Endothelial cell of umbilical vein (primary cell): ENCODE measurements at regions not wholly inside any gene's neighbourhood (a gene's known extent, or its start where the extent isn't known, plus 50 kb on each side); places are given as distances from the start of the nearest gene placed in this dataset.

ENCODE experiments used
- BruUV-seq: library from RNA; stranded (reverse); fragments of 400-500 nt; replicated peaks from 2 replicates; lab custom pipeline; 2021; lab: Mats Ljungman, UMichigan
- CTCF ChIA-PET: fragments of 300-600, 350-600 bp; sonication (Branson Sonifier 250); formaldehyde crosslinking; loops from one replicate; lab custom pipeline; 2021; ENCODE audit warnings: antibody characterized with exemption, inconsistent platforms; lab: Charles Lee
- POLR2A ChIA-PET: fragments of 300-600, 350-600 bp; sonication (Branson Sonifier 250); formaldehyde crosslinking; loops from one replicate; lab custom pipeline; 2021; ENCODE audit warnings: antibody characterized with exemption, inconsistent platforms; lab: Charles Lee
- DNase-seq: peaks from one replicate; pipeline ENCODE4 v3.0.0-alpha.2; 2011; ENCODE audit warnings: low read depth, low spot score
- FAIRE-seq: peaks from 2 replicates; lab custom pipeline; 2011; peaks lifted over from hg19 to GRCh38; lab: Jason Lieb, UNC
- H2AFZ ChIP-seq: 2 replicates; pipeline ENCODE4 v1.6.0; 2012; ENCODE audit warnings: low read depth, low read length, control low read depth, inconsistent platforms
- H3K27ac ChIP-seq: 2 replicates; pipeline ENCODE4 v1.5.1; 2011; ENCODE audit warnings: low read depth, mild to moderate bottlenecking, control low read depth, low read length, moderate library complexity; ENCODE audit not compliant: insufficient read depth
- H3K27me3 ChIP-seq, 2 experiments: 2 replicates each; pipeline versions ENCODE4 v1.6.0 to v1.6.1; 2011; ENCODE audit warnings: low read length in 2 of 2, mixed read lengths in 1 of 2; ENCODE audit not compliant: control insufficient read depth in 2 of 2, insufficient read depth in 2 of 2
- H3K36me3 ChIP-seq, 2 experiments: 2 replicates in 1 of 2; 3 replicates in 1 of 2; pipeline ENCODE4 v1.5.1; 2011; ENCODE audit warnings: low read length in 2 of 2, mild to moderate bottlenecking in 1 of 2, moderate library complexity in 1 of 2; ENCODE audit not compliant: control insufficient read depth in 2 of 2, insufficient read depth in 2 of 2; ENCODE audit errors: extremely low read depth in 1 of 2
- H3K4me1 ChIP-seq: 3 replicates; pipeline ENCODE4 v1.5.1; 2011; ENCODE audit warnings: mild to moderate bottlenecking, low read length; ENCODE audit not compliant: control insufficient read depth, insufficient read depth; ENCODE audit errors: extremely low read depth
- H3K4me2 ChIP-seq: 2 replicates; pipeline ENCODE4 v1.6.1; 2011; ENCODE audit warnings: low read length, control low read depth, mixed read lengths; ENCODE audit not compliant: insufficient read depth
- H3K4me3 ChIP-seq, 3 experiments: fragments of 200-600 bp in 1 of 3; sonication (generic), shearing (Covaris generic) in 1 of 3; replicated peaks in 1 of 3; 2 replicates each; pipeline ENCODE4 v1.5.1; 2011 to 2016; ENCODE audit warnings: control low read depth in 3 of 3, low read length in 3 of 3, mild to moderate bottlenecking in 2 of 3, inconsistent platforms in 1 of 3, low read depth in 1 of 3, moderate library complexity in 1 of 3; ENCODE audit not compliant: insufficient read depth in 1 of 3
- H3K79me2 ChIP-seq: 2 replicates; pipeline ENCODE4 v1.6.0; 2012; ENCODE audit warnings: low read length, inconsistent platforms; ENCODE audit not compliant: control insufficient read depth, insufficient read depth
- H3K9ac ChIP-seq: replicated peaks from 2 replicates; pipeline ENCODE3; 2011; ENCODE audit warnings: low read length, control low read depth; ENCODE audit not compliant: insufficient read depth; ENCODE audit errors: extremely low read depth
- H3K9me1 ChIP-seq: replicated peaks from 3 replicates; pipeline ENCODE4 v1.6.0; 2011; ENCODE audit warnings: mild to moderate bottlenecking, low read length; ENCODE audit not compliant: control insufficient read depth, insufficient read depth; ENCODE audit errors: extremely low read depth
- H3K9me3 ChIP-seq: replicated peaks from 2 replicates; pipeline ENCODE4 v1.5.1; 2012; ENCODE audit warnings: low read length, inconsistent platforms; ENCODE audit not compliant: control insufficient read depth, insufficient read depth
- H4K20me1 ChIP-seq: replicated peaks from 2 replicates; pipeline ENCODE3; 2011; ENCODE audit warnings: mild to moderate bottlenecking, low read length; ENCODE audit not compliant: control insufficient read depth, insufficient read depth; ENCODE audit errors: extremely low read depth
- EZH2 ChIP-seq: IDR thresholded peaks from 2 replicates; pipeline ENCODE4 v1.6.1; 2012; ENCODE audit warnings: borderline replicate concordance, low read depth, mild to moderate bottlenecking, moderate library complexity, low read length, inconsistent platforms; ENCODE audit not compliant: severe bottlenecking
- FOS ChIP-seq: IDR thresholded peaks from 2 replicates; pipeline ENCODE4 v1.6.1; 2011; ENCODE audit warnings: mild to moderate bottlenecking, low read length, moderate library complexity, borderline replicate concordance; ENCODE audit not compliant: insufficient read depth
- GATA2 ChIP-seq: IDR thresholded peaks from 2 replicates; pipeline ENCODE4 v1.7.0; 2011; ENCODE audit warnings: low read depth, mild to moderate bottlenecking, moderate library complexity, mixed read lengths, low read length; ENCODE audit not compliant: insufficient read length, insufficient read depth
- JUN ChIP-seq: IDR thresholded peaks from 2 replicates; pipeline ENCODE4 v1.6.1; 2011; ENCODE audit warnings: borderline replicate concordance, low read depth; ENCODE audit not compliant: insufficient read length, insufficient read depth
- MYC ChIP-seq: IDR thresholded peaks from one replicate; pipeline ENCODE4 v1.6.1; 2011; ENCODE audit warnings: mild to moderate bottlenecking, low read depth, low read length
- POLR2A ChIP-seq: IDR thresholded peaks from 2 replicates; pipeline ENCODE4 v1.6.1; 2012; ENCODE audit warnings: low read depth, mild to moderate bottlenecking, control low read depth, low read length
- POLR2AphosphoS5 ChIP-seq: IDR thresholded peaks from 2 replicates; pipeline ENCODE4 v1.6.1; 2012; ENCODE audit warnings: low read depth, mild to moderate bottlenecking, control low read depth, low read length, moderate library complexity; ENCODE audit not compliant: insufficient read depth
- dilution Hi-C: fragments of 300-500 bp; cut with MboI; formaldehyde crosslinking; loops from one replicate; pipeline ENCODE4 v1.15.0; 2019; ENCODE audit warnings: low sequenced_read_pairs; ENCODE audit not compliant: extremely low pct_ligation_motif_present
- intact Hi-C: fragments of 100-400 bp; cut with micrococcal nuclease; formaldehyde crosslinking; loops from one replicate; pipeline ENCODE4 v1.10.0; 2022
- TF ChIP-seq, protein P1 (sequence below): IDR thresholded peaks from 2 replicates; pipeline ENCODE4 v1.6.1; 2011; ENCODE audit not compliant: insufficient read depth, insufficient read length
- TF ChIP-seq, protein P2 (sequence below), 2 donors: IDR thresholded peaks; 1 replicate in 1 of 2; 2 replicates in 1 of 2; pipeline ENCODE4 v1.5.1; 2011; ENCODE audit warnings: low read length in 2 of 2, mild to moderate bottlenecking in 2 of 2, moderate library complexity in 2 of 2, control low read depth in 1 of 2, inconsistent platforms in 1 of 2, low read depth in 1 of 2; ENCODE audit not compliant: insufficient read depth in 1 of 2; ENCODE audit errors: extremely low read depth in 1 of 2

DNA sequence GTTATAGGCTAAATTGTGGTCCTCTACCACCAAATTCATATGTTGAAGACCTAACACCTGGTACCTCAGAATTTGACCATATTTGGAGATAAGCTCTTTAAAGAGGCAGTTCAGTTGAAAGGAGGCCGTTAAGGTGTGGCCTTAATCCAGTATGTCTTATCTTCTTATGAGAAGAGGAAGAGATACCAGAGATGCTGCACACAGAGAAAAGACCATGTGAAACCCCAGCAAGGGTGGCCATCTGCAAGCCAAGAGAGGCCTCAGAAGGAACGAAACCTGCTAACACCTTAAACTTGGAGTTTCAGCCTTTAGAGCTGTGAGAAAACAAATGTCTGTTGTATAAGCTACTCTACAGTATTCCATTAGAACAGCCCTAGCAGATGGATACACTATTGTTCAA is 528.1 kb upstream of the DCC start:
- FAIRE-seq (no peak), DNase-seq (no peak)
- H3K4me2 ChIP-seq = no peak overlapping the region
- ChIA-PET CTCF (no interaction called here), POLR2A (no interaction called here)
- H3K79me2 ChIP-seq = no peaks in the 10 kb centered on the region
- no peaks in the 10 kb centered on the region for H3K9me3 ChIP-seq
- H3K4me1 ChIP-seq = no peaks in the 10 kb centered on the region
- H3K9ac ChIP-seq = no peak overlapping the region
- no TSS peak for BruUV-seq
- H3K4me3 ChIP-seq = no peak overlapping the region
- H4K20me1 ChIP-seq = no peaks in the 10 kb centered on the region
- no peak overlapping the region for H3K27ac ChIP-seq
- intact Hi-C loops (no loop called here), dilution Hi-C loops (no loop called here)
- H3K36me3 ChIP-seq = no peaks in the 10 kb centered on the region
- no peaks in the 10 kb centered on the region for H3K9me1 ChIP-seq
- TF ChIP-seq JUN (no peak), EZH2 (no peak), POLR2AphosphoS5 (no peak), POLR2A (no peak), GATA2 (no peak), FOS (no peak), MYC (no peak)
- TF ChIP-seq, protein P1, sequence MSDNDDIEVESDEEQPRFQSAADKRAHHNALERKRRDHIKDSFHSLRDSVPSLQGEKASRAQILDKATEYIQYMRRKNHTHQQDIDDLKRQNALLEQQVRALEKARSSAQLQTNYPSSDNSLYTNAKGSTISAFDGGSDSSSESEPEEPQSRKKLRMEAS = no peak
- TF ChIP-seq, protein P2, sequence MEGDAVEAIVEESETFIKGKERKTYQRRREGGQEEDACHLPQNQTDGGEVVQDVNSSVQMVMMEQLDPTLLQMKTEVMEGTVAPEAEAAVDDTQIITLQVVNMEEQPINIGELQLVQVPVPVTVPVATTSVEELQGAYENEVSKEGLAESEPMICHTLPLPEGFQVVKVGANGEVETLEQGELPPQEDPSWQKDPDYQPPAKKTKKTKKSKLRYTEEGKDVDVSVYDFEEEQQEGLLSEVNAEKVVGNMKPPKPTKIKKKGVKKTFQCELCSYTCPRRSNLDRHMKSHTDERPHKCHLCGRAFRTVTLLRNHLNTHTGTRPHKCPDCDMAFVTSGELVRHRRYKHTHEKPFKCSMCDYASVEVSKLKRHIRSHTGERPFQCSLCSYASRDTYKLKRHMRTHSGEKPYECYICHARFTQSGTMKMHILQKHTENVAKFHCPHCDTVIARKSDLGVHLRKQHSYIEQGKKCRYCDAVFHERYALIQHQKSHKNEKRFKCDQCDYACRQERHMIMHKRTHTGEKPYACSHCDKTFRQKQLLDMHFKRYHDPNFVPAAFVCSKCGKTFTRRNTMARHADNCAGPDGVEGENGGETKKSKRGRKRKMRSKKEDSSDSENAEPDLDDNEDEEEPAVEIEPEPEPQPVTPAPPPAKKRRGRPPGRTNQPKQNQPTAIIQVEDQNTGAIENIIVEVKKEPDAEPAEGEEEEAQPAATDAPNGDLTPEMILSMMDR (IDR thresholded peaks at IDR 0.05; ENCODE audit: extremely low read depth in 1 of 2, insufficient read depth in 1 of 2, low read depth in 1 of 2, low read length in 2 of 2) = no peak
- no peak overlapping the region for H2AFZ ChIP-seq
- no peaks in the 10 kb centered on the region for H3K27me3 ChIP-seq
